Smooth muscle cell of the brain vasculature (primary cell): ENCODE measurements at regions not wholly inside any gene's neighbourhood (a gene's known extent, or its start where the extent isn't known, plus 50 kb on each side); places are given as distances from the start of the nearest gene placed in this dataset.

ENCODE experiments used
- DNase-seq: peaks from one replicate; pipeline ENCODE4 v3.0.0-alpha.2; 2012; ENCODE audit warnings: low read depth, low spot score

DNA sequence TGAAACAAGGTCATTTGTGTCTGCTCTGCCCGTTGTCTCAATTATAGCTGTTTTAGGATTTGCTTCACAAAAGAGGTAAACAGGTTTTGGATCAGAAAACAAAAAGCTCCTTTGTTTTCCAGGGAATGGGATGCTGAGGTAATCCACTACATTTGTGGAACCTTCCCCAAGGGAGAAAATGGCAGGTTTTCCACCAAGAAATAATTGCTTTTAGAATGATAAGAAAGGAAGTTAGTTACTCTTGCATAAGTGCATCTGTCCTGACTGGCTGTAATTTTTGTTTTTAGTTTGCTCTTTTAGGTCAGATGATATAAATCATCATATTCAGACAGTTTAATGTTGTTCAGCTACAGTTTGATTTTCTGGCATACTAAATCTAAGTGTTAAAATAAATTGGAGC is 198.5 kb upstream of the COL8A1 start:
- DNase-seq = no peak

DNA sequence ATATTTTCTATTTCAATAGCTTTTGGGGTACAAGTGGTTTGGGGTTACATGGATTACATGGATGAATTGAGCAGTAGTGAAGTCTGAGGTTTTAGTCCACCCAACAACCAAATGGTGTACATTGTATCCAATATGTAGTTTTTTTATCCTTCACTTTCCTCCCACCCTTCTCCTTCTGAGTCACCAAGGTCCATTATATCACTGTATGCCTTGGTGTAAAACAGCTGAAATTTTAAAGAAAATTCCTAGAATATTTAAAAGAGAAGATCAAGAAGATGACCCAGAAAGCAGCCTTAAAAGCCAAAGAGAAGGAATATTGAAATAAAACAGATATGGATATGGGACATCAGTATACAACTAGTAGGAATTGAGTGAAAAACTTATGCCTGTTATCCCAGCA is 204.2 kb upstream of the COL8A1 start:
- no peak for DNase-seq

DNA sequence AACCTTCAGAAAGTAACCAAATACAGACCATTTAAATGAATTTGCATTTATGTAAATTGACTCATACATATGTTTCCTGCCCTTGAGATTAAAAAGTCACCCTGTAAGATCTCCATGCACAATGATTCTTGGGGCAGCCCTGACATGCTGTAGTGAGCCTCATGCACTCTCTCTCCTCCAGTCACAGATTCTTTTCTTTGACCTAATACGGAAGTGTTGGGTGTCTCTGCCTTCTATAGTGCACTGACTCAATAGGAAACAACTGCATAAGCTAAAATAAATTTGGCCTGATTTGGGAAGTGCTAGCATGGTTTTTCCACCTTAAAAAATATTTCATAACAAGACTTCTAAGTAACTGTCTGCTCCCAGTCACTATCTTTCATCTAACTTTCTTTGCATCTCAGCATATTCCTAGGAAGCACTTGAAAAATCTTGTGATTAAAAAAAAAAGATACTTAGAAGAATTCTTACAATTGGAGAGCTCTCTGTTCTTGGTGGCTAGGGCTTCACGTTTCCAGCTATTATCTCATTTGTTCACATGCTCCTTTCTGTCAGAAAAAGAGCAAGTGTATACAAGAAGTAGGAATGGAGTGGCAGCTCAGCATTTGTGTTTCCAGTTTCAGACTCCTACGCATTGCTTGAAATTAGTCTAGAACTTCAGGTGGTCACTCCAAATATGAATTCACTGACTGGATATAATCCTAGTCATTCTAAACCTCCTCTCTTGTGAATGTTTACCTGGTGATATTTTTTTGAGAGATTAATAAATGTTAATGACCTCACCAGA is 207.9 kb upstream of the COL8A1 start:
- DNase-seq = no peak

DNA sequence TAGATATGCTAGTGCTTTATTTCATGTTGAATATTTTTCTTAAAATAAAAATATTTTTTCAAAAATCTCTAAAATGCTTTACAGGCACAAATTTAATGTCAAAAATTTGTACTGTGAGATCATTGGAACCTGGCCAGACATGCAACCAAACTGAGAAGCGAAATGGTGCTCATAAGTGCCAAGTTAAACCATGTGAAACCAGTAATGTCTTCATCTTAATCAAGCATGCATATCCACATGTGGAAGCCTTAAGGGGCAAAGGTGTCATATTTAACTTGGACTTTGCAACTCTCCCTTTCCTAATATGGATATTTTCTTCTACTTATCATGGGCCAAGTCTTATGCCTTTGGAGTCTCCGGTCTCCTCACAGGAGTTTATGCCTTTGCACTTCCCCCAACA is 208.9 kb upstream of the COL8A1 start:
- DNase-seq = no peak

DNA sequence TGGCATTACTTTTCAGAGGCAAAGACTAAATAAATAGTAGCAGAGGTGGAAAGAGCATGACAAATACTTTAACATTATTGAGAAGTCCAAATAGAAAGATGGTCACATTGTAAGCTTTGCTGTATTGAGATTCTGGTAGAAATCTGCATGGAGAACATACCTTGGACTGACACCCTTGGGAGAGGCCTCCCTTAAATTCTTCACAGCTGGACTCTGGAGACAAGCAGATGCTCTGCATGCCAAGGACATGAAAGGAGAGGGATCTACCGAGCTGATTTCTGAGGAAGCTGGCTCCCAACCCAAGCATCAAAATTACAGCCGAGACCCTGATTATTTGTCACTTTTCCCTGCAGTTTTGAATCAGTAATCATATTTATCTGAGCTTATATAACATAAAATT is 212.5 kb upstream of the COL8A1 start:
- no peak for DNase-seq

DNA sequence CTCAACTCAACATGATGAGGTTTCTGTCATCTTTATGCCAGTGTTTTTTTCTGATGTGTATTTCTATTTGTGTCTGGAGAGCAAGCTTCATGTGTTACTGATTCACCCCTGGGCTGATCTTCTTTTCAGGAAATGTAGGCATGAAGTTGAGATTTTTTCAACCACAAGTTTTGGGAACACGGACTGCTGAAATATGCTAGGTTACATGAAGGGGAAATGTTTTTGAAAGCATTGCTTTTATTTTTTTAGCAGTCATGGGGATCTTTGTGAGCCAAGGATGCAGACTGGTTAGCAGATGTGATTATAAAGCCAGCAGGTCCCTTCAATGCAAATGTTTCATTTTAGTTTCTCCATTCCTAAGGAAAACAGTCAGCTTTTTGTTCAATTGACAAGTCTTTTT is 219.3 kb upstream of the COL8A1 start:
- peak; percentile 52 for DNase-seq

DNA sequence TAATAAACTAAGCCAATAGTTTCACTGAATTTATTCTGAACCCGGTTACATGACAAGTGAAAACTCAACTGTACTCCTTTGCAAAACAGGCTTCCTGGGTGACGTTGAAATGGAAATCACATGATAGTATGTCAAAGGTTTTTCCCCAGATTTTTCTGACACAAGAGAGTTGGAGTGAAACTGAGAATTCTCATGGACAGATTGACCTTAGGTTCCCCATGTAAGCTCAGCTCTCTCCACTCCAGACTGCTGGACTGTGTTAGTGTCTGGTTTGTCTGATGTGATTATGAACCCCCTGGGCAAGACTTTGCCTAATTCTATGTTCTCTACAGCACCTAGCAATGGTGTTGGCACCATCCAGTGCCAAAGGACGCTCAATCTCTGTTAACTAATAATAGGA is 219.7 kb upstream of the COL8A1 start:
- no peak for DNase-seq

DNA sequence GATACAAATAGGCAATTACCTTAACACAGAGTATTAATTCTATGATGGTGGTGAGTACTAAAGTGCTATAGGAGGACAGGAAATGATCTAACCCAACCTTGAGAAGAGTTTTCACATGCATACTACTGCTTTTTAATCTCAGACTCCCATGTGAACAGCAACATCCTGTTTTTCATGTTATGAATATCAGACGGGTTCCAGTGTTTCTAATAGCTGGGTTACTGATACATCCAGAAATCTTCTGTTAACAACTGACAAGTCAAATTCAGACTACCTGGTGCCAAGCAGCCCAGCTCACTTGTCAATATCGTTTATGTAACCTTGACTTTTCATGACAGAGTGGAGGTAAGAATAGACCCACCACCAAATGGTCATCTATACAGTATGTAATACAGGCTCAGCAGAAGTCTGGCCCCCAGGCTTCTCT is 220.2 kb upstream of the COL8A1 start:
- DNase-seq = no peak

DNA sequence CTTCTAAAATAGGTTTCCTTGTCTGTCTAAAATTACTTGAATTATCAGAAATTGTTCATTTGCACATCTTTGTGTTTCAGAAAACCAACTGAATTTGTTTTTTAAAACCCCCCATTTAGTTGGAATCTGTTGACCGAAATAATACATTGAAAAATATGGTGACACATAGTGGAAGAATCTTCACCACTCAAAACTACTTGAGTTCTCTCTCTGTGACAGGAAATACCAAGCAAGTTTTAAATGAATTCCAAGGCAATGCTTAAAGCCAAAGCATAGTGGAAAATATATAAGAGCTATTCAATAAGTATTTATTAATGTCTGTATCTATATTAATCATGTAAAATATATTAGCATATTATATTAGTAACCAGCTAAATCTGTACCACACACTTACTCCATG is 224.9 kb upstream of the COL8A1 start:
- DNase-seq = no peak

DNA sequence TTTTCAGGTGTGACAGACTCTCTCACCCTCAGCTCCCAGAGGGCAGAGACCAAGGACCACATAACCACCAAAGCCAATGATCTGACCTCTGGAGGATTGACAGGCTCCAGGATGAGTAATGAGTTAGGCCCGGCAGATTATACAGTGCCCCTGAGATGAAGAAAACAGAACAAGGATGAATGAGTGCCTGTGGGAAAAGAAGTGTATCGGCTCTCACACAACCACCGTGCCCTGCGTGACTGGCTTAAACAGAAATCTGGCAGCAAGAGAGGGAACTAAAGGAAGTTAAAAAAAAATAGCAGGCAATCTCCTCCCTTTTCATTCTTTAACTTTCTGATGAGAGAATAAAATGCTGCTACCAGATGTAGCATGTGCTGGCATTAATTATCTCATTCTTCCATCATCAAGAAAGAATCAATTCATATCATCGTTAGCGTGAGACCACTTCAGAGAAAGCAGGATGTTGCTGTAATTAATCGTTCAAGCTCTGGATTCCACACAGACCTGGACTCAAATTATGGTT is 227.5 kb upstream of the COL8A1 start:
- DNase-seq = peak; percentile 69

DNA sequence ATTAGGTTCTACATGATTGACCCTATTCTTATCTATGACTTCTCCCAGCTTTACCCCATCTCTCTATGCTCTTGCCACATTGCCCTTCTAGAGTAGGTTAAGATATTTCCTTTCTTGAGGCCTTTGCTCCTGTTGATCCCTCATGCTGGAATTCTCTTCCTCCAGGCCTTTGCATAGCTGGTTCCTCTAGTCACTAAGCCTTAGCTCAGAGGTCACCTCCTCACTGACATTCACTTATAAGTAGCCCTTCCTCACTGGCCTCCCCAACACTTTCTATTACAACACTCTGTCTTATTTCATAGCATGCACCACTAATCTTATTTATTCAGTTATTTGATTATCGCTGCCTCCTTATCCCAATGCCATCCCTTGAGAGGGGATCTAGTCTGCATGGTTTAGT is 228.4 kb upstream of the COL8A1 start:
- DNase-seq = no peak

DNA sequence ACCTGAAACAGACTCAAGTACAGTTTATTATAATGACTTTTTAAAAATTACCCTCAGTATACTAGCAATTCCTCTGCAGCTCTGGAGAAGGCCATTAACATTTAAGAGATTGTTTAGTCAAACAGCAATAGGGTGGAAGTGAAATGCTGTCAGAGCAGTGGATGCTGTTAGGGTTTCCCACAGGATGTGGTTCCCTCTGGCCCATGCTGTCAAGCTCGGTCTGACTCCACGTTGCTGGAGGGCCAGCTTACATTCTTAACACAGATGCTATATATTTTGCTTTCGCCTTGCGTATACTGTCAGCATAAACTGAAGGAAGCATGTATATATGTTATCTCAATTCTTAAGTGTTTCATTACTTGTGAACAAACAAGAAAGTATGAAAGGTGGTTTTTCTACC is 231.1 kb upstream of the COL8A1 start:
- no peak for DNase-seq

DNA sequence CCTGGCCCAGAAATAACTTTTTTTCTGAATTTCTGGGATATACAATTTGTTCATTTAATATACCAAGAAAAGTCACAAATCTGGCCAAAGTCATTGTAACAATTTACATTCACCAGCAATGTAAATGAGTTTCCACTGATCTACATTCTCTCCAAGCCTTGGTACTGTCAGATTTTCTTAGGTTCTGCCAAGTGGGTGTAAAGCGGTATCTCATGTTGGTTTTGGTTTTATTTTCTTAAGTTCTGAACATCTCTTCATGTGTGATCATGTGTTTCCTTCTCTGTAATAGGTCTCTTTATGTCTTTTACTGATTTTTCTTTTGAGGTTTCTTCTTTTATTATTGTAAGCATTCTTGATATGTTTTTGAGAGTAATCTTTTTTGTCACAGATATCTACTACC is 235.6 kb upstream of the COL8A1 start:
- no peak for DNase-seq

DNA sequence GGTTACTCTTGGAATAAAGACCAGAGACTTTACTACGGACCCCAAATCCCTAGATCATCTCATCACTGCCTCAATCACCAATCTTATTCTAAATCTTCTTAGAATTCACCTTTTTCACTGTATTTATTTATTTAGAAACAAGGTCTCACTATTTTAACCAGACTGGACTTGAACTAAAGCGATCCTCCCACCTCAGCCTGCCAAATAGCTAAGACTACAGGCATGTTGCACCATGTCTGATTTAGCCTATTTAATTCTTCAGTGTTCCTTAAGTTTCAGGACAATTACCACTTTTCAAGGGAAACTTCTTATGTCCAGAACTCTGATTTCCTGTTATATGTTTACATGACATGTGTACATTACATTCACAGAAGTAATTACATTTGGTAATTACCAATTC is 238.0 kb upstream of the COL8A1 start:
- no peak for DNase-seq

DNA sequence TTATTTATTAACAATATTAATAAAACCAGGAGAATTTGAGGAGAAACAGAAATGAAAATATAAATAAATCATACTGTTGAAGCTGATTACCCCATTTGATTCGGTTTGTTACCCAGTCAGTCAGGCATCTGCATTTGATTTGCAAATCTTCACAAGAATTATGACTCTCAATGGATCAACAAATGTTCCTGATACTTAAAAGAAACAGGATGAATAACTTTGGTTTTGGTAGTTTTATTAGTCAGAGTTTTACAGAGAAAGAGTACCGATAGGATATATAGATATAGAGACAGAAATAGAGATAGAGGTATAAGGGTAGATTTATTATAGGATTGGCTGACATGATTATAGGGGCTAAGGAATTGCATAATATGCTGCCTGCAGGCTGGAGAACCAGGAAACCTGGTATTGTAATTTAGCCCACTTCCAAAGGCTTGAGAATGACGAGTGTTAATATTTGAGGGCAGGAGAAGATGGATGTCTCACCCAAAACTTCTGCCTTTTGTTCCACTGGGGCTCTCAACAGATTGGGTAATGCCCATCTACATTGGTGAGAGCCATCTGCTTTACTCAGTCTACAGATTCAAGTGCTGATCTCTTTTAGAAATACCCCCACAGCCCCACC is 241.6 kb upstream of the COL8A1 start:
- DNase-seq = no peak

DNA sequence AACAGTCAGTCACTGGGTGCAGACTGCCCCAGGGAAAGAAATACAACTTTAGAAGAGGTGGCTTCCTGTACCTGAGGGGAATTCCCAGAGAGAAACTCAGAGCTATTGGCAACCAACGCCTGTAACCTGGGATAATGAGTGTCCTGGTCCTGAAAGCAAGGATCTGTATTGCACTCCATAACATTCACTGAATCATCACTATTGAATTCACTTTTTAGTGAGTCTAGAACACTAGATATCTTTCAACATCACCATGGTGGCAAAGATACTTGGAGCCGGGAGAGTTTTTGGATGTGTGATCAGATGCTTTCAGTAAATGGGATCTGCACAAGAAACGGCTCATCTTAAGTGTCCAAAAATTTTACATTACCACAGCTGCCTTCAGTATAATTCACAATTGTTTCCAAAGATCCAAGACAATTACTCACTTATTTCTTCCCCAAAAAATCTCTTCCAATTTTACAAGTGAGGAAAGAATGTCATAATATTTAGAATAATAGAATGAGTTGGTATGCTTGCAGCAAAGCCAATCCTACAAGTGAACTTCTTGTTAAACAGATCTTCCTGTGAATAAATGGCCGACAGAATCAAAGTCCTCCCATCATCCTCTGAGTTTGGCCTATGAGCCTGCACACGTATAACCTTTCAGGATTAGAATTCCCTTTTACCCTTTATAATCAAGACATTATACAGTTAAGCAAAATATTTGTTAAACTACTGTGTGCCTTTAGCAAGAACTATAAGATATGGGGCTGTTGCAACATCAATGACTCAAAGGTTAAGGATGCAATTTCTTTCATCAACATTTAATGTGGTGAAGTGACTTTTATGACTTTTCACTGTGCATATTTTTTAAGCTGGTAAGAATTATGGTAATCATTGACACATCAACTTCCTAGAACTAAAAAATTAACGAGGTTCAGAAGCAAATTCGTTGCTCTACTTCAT is 243.3 kb upstream of the COL8A1 start:
- DNase-seq = no peak

DNA sequence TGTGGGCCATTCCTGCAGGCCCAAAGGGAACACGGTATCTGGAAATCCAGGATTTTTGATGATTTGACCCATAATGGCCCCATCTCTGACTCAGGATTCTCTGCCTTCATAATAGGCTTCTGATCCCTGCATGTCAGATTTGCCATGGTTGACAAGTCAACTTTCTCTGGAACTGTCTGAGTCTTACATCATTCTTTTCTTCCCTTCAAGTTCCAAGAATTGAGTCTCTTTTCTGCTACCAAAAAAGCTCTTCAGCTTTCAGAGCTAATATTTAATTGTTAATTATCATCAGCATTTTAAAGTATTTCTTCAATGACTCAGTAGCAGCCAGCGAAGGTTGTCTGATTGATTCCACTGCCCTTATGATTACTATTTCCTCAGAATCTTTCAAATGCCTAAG is 244.4 kb upstream of the COL8A1 start:
- no peak for DNase-seq

DNA sequence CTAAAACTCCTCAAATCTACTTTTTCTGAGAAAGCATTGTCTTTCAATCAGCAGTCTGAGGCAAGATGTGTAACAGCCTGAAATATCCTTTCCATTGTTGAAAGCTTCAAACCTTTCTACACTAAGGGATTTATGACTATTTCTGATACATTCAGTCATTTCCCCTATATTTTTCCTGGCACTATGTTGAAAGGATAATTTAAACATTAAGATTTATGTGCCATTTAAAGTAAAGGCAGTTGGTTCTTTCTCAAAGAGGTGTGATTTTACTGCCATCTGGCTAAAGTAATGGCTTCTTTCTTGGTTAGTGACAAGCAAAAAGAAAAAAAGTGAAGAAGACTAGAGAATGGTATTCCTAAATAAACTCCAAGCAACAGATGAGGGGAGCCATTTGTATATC is 249.6 kb upstream of the COL8A1 start:
- DNase-seq = no peak

DNA sequence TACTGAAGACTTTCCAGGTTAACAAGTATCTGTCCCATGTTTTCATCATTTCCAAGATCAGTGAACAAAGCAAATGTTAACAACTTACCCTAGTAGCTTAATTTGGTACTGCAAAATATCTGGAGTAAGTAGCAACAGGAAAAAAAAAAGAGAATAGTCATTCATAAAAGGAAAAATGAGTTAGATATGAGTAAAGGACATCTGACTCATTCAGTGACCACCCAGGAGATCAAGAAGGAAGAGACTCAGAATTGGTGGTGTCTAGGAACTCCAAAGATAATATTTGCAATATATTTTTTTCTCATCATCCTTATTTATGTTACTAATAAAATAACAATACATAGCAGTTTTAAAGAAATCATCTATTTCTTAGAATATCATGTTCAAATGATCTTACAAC is 253.8 kb upstream of the COL8A1 start:
- DNase-seq = peak; percentile 47

DNA sequence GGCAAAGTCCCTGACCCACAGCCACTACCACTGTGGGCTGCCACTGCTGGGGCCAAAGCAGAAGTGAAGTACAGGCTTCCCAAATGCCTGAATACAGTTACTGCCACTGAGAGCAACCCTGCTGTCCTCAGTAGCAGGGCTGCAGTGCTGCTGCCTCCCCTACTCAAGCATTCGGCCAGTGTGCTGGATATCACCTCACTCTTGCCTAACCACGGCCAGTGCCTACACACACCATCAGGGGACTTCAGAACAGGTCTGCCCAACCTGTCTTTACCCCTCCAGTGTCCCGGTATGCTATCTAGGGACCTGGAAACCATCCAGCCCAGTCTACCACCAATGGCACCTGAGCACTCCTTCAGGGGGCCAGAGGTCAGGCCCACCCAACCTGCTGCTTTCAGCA is 261.5 kb upstream of the COL8A1 start:
- no peak for DNase-seq

DNA sequence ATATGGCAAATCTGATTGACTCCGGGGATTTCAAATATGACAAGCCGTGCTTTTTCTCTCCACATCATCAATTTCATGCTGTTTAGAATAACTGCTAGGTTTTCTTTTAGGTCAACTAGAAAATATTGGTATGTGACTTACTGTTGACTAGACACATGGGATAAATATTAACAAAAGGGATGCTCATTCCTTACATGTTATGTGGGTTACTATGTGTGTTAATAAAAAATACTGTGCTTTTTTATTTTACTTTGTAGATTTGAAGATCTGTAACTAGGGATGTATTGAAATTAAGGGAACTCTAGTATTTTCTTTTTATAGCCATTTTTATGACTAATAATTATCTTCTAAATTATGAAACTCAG is 264.6 kb upstream of the COL8A1 start:
- no peak for DNase-seq

DNA sequence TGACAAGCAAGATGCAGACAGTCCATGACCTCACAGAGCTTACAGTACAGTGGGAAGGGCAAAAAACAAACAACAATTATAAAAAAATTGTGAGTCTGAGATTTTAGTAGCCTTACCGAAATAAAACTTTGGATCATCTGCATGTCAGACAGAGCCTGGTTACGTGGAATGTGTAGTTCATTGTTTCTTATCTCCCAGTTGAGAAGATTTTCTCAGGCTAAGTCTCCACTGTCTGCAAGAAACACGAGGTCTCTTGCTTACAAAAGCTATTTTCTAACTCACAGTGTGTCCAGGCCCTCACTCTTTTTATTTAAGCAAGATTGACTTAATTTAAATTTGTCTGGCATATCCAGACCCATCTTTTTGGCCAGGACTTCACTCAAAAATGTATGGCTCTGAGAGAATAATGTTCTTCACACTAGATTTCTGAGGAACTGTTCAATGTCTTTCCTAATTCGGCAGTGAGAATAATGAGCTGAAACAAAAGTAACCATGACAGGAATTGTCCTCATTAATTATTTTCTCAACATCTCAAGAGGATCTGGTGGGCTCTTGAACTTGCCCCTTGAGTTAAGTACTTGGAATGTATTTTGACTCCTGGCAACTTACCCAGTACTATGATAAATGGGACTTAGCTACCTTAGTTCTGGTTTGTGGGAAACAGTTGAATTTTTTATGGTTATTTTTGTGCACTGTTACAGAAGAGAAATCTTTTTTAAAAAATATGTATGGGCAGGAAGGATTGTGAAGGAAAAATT is 265.1 kb upstream of the COL8A1 start:
- no peak for DNase-seq
